HepG2 (cell line): ENCODE measurements at regions not wholly inside any gene's neighbourhood (a gene's known extent, or its start where the extent isn't known, plus 50 kb on each side); places are given as distances from the start of the nearest gene placed in this dataset.

Experiments
- KDM5A ChIP-seq: fragments of 200-600 bp; sonication (generic); IDR thresholded peaks from 2 replicates; pipeline ENCODE4 v1.7.0; 2018; ENCODE audit warnings: antibody characterized with exemption, mild to moderate bottlenecking, low read length, borderline replicate concordance
- NR2C2 ChIP-seq: sonication (generic); formaldehyde crosslinking; IDR thresholded peaks from 2 replicates; pipeline ENCODE4 v1.4.0; 2020; ENCODE audit warnings: missing genetic modification reagents, mild to moderate bottlenecking, moderate library complexity, borderline replicate concordance
- PRDM15 ChIP-seq: sonication (generic); formaldehyde crosslinking; IDR thresholded peaks from 2 replicates; pipeline ENCODE4 v1.4.0; 2020; ENCODE audit warnings: missing genetic modification reagents
- ZNF292 ChIP-seq: sonication (generic); formaldehyde crosslinking; IDR thresholded peaks from 2 replicates; pipeline ENCODE4 v1.8.1; 2022; ENCODE audit warnings: mild to moderate bottlenecking, low read depth, missing genetic modification reagents, borderline replicate concordance
- ZSCAN25 ChIP-seq: sonication (generic); formaldehyde crosslinking; IDR thresholded peaks from 2 replicates; pipeline ENCODE4 v1.8.0; 2022; ENCODE audit warnings: mild to moderate bottlenecking, missing genetic modification reagents

GRCh38 chr13:76717092-76717491 is 169.1 kb downstream of the KCTD12 start:
- TF ChIP-seq ZSCAN25 (CRISPR knock-in tag), result no peak
- no peak for TF ChIP-seq ZNF292 (CRISPR knock-in tag)
- no peak for TF ChIP-seq KDM5A
- TF ChIP-seq NR2C2, result no peak
- TF ChIP-seq PRDM15 (CRISPR knock-in tag), result no peak
